IMR-90 (cell line): ENCODE measurements at regions not wholly inside any gene's neighbourhood (a gene's known extent, or its start where the extent isn't known, plus 50 kb on each side); places are given as distances from the start of the nearest gene placed in this dataset.

Experiments
- ATAC-seq: fragments of 200-7000 bp; cut with Tn5 transposase; 2 replicates; pipeline ENCODE4 v1.9.1; 2020; ENCODE audit warnings: low read depth, mild to moderate bottlenecking, moderate library complexity
- BruUV-seq: library from RNA; stranded (reverse); fragments of 400-500 nt; replicated peaks from 2 replicates; lab custom pipeline; 2021; lab: Mats Ljungman, UMichigan
- CTCF ChIA-PET: fragments of 300-600 bp; formaldehyde crosslinking; extraction: SDS; loops from one replicate; lab custom pipeline; 2021; ENCODE audit warnings: antibody characterized with exemption; lab: Yijun Ruan, JAX
- POLR2A ChIA-PET: fragments of 300-600 bp; sonication (Branson Sonifier 250); formaldehyde crosslinking; loops from one replicate; lab custom pipeline; 2022; ENCODE audit warnings: antibody characterized with exemption; ENCODE audit not compliant: unreplicated experiment; lab: Charles Lee
- DNase-seq: peaks from one replicate; pipeline ENCODE4 v3.0.0; 2013
- H2AFZ ChIP-seq: replicated peaks from 2 replicates; pipeline ENCODE3; 2013; ENCODE audit warnings: low read length, mild to moderate bottlenecking; ENCODE audit not compliant: poor library complexity
- H2AK5ac ChIP-seq: 2 replicates; pipeline ENCODE4 v1.6.1; 2013; ENCODE audit warnings: low read depth, low read length, inconsistent platforms
- H2AK9ac ChIP-seq: replicated peaks from 2 replicates; pipeline ENCODE3; 2013; ENCODE audit warnings: mild to moderate bottlenecking, low read depth, low read length, moderate library complexity; ENCODE audit not compliant: poor library complexity
- H2BK120ac ChIP-seq: 2 replicates; pipeline ENCODE4 v1.6.1; 2013; ENCODE audit warnings: low read depth, low read length, inconsistent platforms
- H2BK15ac ChIP-seq: 3 replicates; pipeline ENCODE4 v1.6.1; 2013; ENCODE audit warnings: low read depth, low read length, inconsistent platforms
- H2BK20ac ChIP-seq: 2 replicates; pipeline ENCODE4 v1.6.1; 2013; ENCODE audit warnings: low read depth, mild to moderate bottlenecking, inconsistent platforms, low read length, moderate library complexity
- H2BK5ac ChIP-seq: 2 replicates; pipeline ENCODE4 v1.6.1; 2013; ENCODE audit warnings: mild to moderate bottlenecking, low read depth, low read length, inconsistent platforms; ENCODE audit not compliant: poor library complexity, severe bottlenecking
- H3K14ac ChIP-seq: replicated peaks from 2 replicates; pipeline ENCODE4 v1.6.1; 2013; ENCODE audit warnings: low read depth, low read length, inconsistent platforms
- H3K18ac ChIP-seq: 2 replicates; pipeline ENCODE4 v1.6.1; 2013; ENCODE audit warnings: low read depth, low read length, control low read depth
- H3K23ac ChIP-seq: 2 replicates; pipeline ENCODE4 v1.6.1; 2013; ENCODE audit warnings: low read depth, low read length, inconsistent platforms
- H3K27ac ChIP-seq: 2 replicates; pipeline ENCODE4 v1.5.1; 2013; ENCODE audit warnings: mild to moderate bottlenecking, control low read depth, low read length; ENCODE audit not compliant: insufficient read depth
- H3K27me3 ChIP-seq: 2 replicates; pipeline ENCODE4 v1.6.1; 2013; ENCODE audit warnings: low read length; ENCODE audit not compliant: control insufficient read depth, insufficient read depth
- H3K36me3 ChIP-seq: 2 replicates; pipeline ENCODE4 v1.6.1; 2013; ENCODE audit warnings: low read length, mixed read lengths; ENCODE audit not compliant: control insufficient read depth, insufficient read depth
- H3K4ac ChIP-seq: 2 replicates; pipeline ENCODE4 v1.6.1; 2013; ENCODE audit warnings: low read depth, low read length, inconsistent platforms
- H3K4me1 ChIP-seq: 2 replicates; pipeline ENCODE4 v1.6.1; 2013; ENCODE audit warnings: low read length, mixed read lengths; ENCODE audit not compliant: control insufficient read depth, insufficient read depth
- H3K4me2 ChIP-seq: 2 replicates; pipeline ENCODE4 v1.6.1; 2013; ENCODE audit warnings: low read depth, mild to moderate bottlenecking, control low read depth, low read length, moderate library complexity
- H3K4me3 ChIP-seq: 2 replicates; pipeline ENCODE4 v1.5.1; 2013; ENCODE audit warnings: low read depth, mild to moderate bottlenecking, control low read depth, low read length, moderate library complexity; ENCODE audit not compliant: insufficient read depth
- H3K56ac ChIP-seq: 2 replicates; pipeline ENCODE4 v1.6.1; 2013; ENCODE audit warnings: low read length, inconsistent platforms; ENCODE audit not compliant: insufficient read depth; ENCODE audit errors: extremely low read depth
- H3K79me1 ChIP-seq, 2 experiments: 2 replicates each; pipeline ENCODE4 v1.6.1; 2013; ENCODE audit warnings: low read length in 2 of 2, inconsistent platforms in 1 of 2, low read depth in 1 of 2
- H3K9ac ChIP-seq: 2 replicates; pipeline ENCODE4 v1.6.1; 2013; ENCODE audit warnings: low read depth, low read length, control low read depth
- H3K9me1 ChIP-seq: 2 replicates; pipeline ENCODE4 v1.6.1; 2013; ENCODE audit warnings: low read length, inconsistent platforms; ENCODE audit not compliant: insufficient read depth
- H3K9me3 ChIP-seq: 2 replicates; pipeline ENCODE4 v1.6.1; 2013; ENCODE audit warnings: low read length; ENCODE audit not compliant: control insufficient read depth, insufficient read depth
- H4K20me1 ChIP-seq: 2 replicates; pipeline ENCODE4 v1.6.1; 2013; ENCODE audit warnings: low read length, inconsistent platforms; ENCODE audit not compliant: insufficient read depth
- H4K5ac ChIP-seq: 2 replicates; pipeline ENCODE4 v1.6.1; 2013; ENCODE audit warnings: mild to moderate bottlenecking, low read depth, low read length, control low read depth
- H4K8ac ChIP-seq, 2 experiments: 2 replicates each; pipeline ENCODE4 v1.6.1; 2013; ENCODE audit warnings: low read depth in 2 of 2, low read length in 2 of 2, control low read depth in 1 of 2, inconsistent platforms in 1 of 2
- H4K91ac ChIP-seq: 2 replicates; pipeline ENCODE4 v1.6.1; 2013; ENCODE audit warnings: low read depth, low read length, inconsistent platforms; ENCODE audit not compliant: insufficient read depth
- CEBPB ChIP-seq: IDR thresholded peaks from 2 replicates; pipeline ENCODE4 v1.6.1; 2012; ENCODE audit warnings: low read depth, low read length, improper control_type of control experiment
- ELK1 ChIP-seq: fragments of 150-350 bp; IDR thresholded peaks from 2 replicates; pipeline ENCODE4 v1.6.1; 2016; ENCODE audit warnings: low read depth, mild to moderate bottlenecking, low read length, moderate library complexity, borderline replicate concordance
- POLR2A ChIP-seq: IDR thresholded peaks from 2 replicates; pipeline ENCODE4 v1.6.1; 2012; ENCODE audit warnings: mild to moderate bottlenecking, low read depth, low read length
- RAD21 ChIP-seq: IDR thresholded peaks from 2 replicates; pipeline ENCODE4 v1.6.1; 2012; ENCODE audit warnings: low read length, improper control_type of control experiment
- SMC3 ChIP-seq: fragments of 150-350 bp; IDR thresholded peaks from 2 replicates; pipeline ENCODE4 v1.6.1; 2016; ENCODE audit warnings: low read depth, mild to moderate bottlenecking, antibody characterized with exemption, low read length, moderate library complexity
- WGBS, 2 experiments: methylation state at CpG; one replicate each; pipeline versions ENCODE4 v1.1.5 to v1.1.7; 2013; ENCODE audit warnings: missing lambda C conversion rate in 2 of 2; ENCODE audit not compliant: insufficient read length in 1 of 2; ENCODE audit errors: extremely low coverage in 2 of 2; 5-methylcytosine and 5-hydroxymethylcytosine counted together
- dilution Hi-C: fragments of 300-500 bp; cut with HindIII; formaldehyde crosslinking; loops from one replicate; pipeline ENCODE4 v1.14.3; 2018; ENCODE audit warnings: low sequenced_read_pairs; ENCODE audit not compliant: unreplicated experiment
- in situ Hi-C: fragments of 300-500 bp; cut with MboI; formaldehyde crosslinking; loops from 3 replicates; pipeline ENCODE4 v1.14.3; 2019; ENCODE audit warnings: low sequenced_read_pairs, inconsistent platforms, mixed read lengths
- intact Hi-C: fragments of 100-400 bp; cut with micrococcal nuclease; formaldehyde crosslinking; loops from 2 replicates; pipeline ENCODE4 v1.10.0; 2022

GRCh38 chr2:6081955-6082624 is 389.9 kb downstream of the SOX11 start:
- dilution Hi-C loops (no loop called here), intact Hi-C loops (no loop called here), in situ Hi-C loops (no loop called here)
- H3K9me1 ChIP-seq: no peaks in the 10 kb centered on the region
- no peak overlapping the region for H3K27ac ChIP-seq
- H4K5ac ChIP-seq: no peak overlapping the region
- ChIA-PET CTCF (no interaction called here), POLR2A (no interaction called here)
- no peak overlapping the region for H3K18ac ChIP-seq
- no TSS peak for BruUV-seq
- H3K9ac ChIP-seq: no peak overlapping the region
- H3K4ac ChIP-seq: no peak overlapping the region
- no peak overlapping the region for H4K91ac ChIP-seq
- no peak overlapping the region for H2AFZ ChIP-seq
- no peak overlapping the region for H4K8ac ChIP-seq
- no peaks in the 10 kb centered on the region for H3K4me1 ChIP-seq
- no peaks in the 10 kb centered on the region for H4K20me1 ChIP-seq
- WGBS, 2 experiments: no CpG with 5 or more reads among the region's 5 CpGs
- no peak overlapping the region for H3K4me2 ChIP-seq
- DNase-seq: no peak
- no peaks in the 10 kb centered on the region for H3K36me3 ChIP-seq
- 0 out of 2 replicates have a peak, but pooled peaks cover 3% of the 10 kb centered on the region for H3K9me3 ChIP-seq
- no peak overlapping the region for H2AK5ac ChIP-seq
- no peak for ATAC-seq
- H3K23ac ChIP-seq: no peak overlapping the region
- no peak overlapping the region for H3K4me3 ChIP-seq
- H2BK15ac ChIP-seq: no peak overlapping the region
- H3K27me3 ChIP-seq: no peaks in the 10 kb centered on the region
- H2BK120ac ChIP-seq: no peak overlapping the region
- H2AK9ac ChIP-seq: no peak overlapping the region
- TF ChIP-seq SMC3 (no peak), RAD21 (no peak), POLR2A (no peak), CEBPB (no peak), ELK1 (no peak)
- no peak overlapping the region for H3K14ac ChIP-seq
- no peak overlapping the region for H2BK5ac ChIP-seq
- H2BK20ac ChIP-seq: no peak overlapping the region
- H3K79me1 ChIP-seq: no peaks in the 10 kb centered on the region
- H3K56ac ChIP-seq: no peak overlapping the region
